LNCAP (cell line): ENCODE measurements at regions not wholly inside any gene's neighbourhood (a gene's known extent, or its start where the extent isn't known, plus 50 kb on each side); places are given as distances from the start of the nearest gene placed in this dataset.

Experiments
- CTCF ChIP-seq: fragments of 450-650 bp; IDR thresholded peaks from 2 replicates; pipeline ENCODE4 v1.5.1; 2017; ENCODE audit warnings: mild to moderate bottlenecking

GRCh38 chr4:163949976-163950601, 455.6 kb downstream of the TMA16 start:
- no peak for TF ChIP-seq CTCF

GRCh38 chr4:163955288-163955687, 460.8 kb downstream of the TMA16 start:
- TF ChIP-seq CTCF, result no peak

- no peak for TF ChIP-seq CTCF
These were observed 464.3 kb downstream of the TMA16 start for GRCh38 chr4:163958751-163959150.

GRCh38 chr4:163959932-163960331, 465.4 kb downstream of the TMA16 start:
- TF ChIP-seq CTCF, result no peak

GRCh38 chr4:163966612-163967011, 472.1 kb downstream of the TMA16 start:
- TF ChIP-seq CTCF, result no peak

- TF ChIP-seq CTCF, result no peak
These were observed 472.8 kb downstream of the TMA16 start for GRCh38 chr4:163967263-163967662.

GRCh38 chr4:163967710-163968109, 473.2 kb downstream of the TMA16 start:
- TF ChIP-seq CTCF, result no peak

- TF ChIP-seq CTCF, result no peak
These were observed 474.8 kb downstream of the TMA16 start for GRCh38 chr4:163969291-163969690.
